Activated CD4-positive, alpha-beta T cell treated with anti-CD3 and anti-CD28 coated beads, Interleukin-2, amount 50 U/mL, for 48 hours (primary cell): ENCODE measurements at regions not wholly inside any gene's neighbourhood (a gene's known extent, or its start where the extent isn't known, plus 50 kb on each side); places are given as distances from the start of the nearest gene placed in this dataset.

Source experiments
- DNase-seq, 2 experiments: peaks; one replicate each; pipeline ENCODE4 v3.0.0-alpha.2; 2020

- no peak for DNase-seq
Observed at GRCh38 chr4:125365731-125366130, 51.0 kb downstream of the FAT4 start.

- no peak for DNase-seq
Observed at GRCh38 chr4:125368146-125368545, 53.4 kb downstream of the FAT4 start.

- no peak for DNase-seq
Observed at GRCh38 chr4:125368671-125369081, 53.9 kb downstream of the FAT4 start.

- no peak for DNase-seq
Observed at GRCh38 chr4:125369098-125369497, 54.3 kb downstream of the FAT4 start.

- no peak for DNase-seq
Observed at GRCh38 chr4:125370478-125370877, 55.7 kb downstream of the FAT4 start.

- DNase-seq, result no peak
Observed at GRCh38 chr4:125382995-125383394, 68.2 kb downstream of the FAT4 start.

- no peak for DNase-seq
Observed at GRCh38 chr4:125387770-125388169, 73.0 kb downstream of the FAT4 start.

- DNase-seq, result no peak
Observed at GRCh38 chr4:125388613-125389012, 73.9 kb downstream of the FAT4 start.

- DNase-seq, result no peak
Observed at GRCh38 chr4:125389713-125390112, 75.0 kb downstream of the FAT4 start.

- no peak for DNase-seq
Observed at GRCh38 chr4:125390126-125390525, 75.4 kb downstream of the FAT4 start.

- no peak for DNase-seq
Observed at GRCh38 chr4:125390727-125391126, 76.0 kb downstream of the FAT4 start.

GRCh38 chr4:125392694-125393093, 77.9 kb downstream of the FAT4 start:
- DNase-seq, result no peak

- no peak for DNase-seq
Observed at GRCh38 chr4:125393825-125394224, 79.1 kb downstream of the FAT4 start.

GRCh38 chr4:125397226-125397625, 82.5 kb downstream of the FAT4 start:
- DNase-seq, result no peak

- no peak for DNase-seq
Observed at GRCh38 chr4:125398263-125399002, 83.7 kb downstream of the FAT4 start.

GRCh38 chr4:125400756-125401155, 86.0 kb downstream of the FAT4 start:
- no peak for DNase-seq

GRCh38 chr4:125401784-125402183, 87.0 kb downstream of the FAT4 start:
- no peak for DNase-seq

GRCh38 chr4:125420526-125420925, 105.8 kb downstream of the FAT4 start:
- no peak for DNase-seq

GRCh38 chr4:125421547-125421946, 106.8 kb downstream of the FAT4 start:
- DNase-seq, result no peak

- DNase-seq, result no peak
Observed at GRCh38 chr4:125423124-125423523, 108.4 kb downstream of the FAT4 start.

- no peak for DNase-seq
Observed at GRCh38 chr4:125428832-125429231, 114.1 kb downstream of the FAT4 start.

- no peak for DNase-seq
Observed at GRCh38 chr4:125430086-125430485, 115.3 kb downstream of the FAT4 start.

GRCh38 chr4:125432078-125432477, 117.3 kb downstream of the FAT4 start:
- no peak for DNase-seq

GRCh38 chr4:125433453-125433852, 118.7 kb downstream of the FAT4 start:
- DNase-seq, result no peak

- DNase-seq, result no peak
Observed at GRCh38 chr4:125434136-125434535, 119.4 kb downstream of the FAT4 start.
